ENCODE measurements at regions not wholly inside any gene's neighbourhood (a gene's known extent, or its start where the extent isn't known, plus 50 kb on each side); places are given as distances from the start of the nearest gene placed in this dataset.
"Not testable (repeated sequence)": the region's sequence is repeated elsewhere in the genome, so short reads cannot be mapped to it uniquely, and the experiment has no call there.

DNA sequence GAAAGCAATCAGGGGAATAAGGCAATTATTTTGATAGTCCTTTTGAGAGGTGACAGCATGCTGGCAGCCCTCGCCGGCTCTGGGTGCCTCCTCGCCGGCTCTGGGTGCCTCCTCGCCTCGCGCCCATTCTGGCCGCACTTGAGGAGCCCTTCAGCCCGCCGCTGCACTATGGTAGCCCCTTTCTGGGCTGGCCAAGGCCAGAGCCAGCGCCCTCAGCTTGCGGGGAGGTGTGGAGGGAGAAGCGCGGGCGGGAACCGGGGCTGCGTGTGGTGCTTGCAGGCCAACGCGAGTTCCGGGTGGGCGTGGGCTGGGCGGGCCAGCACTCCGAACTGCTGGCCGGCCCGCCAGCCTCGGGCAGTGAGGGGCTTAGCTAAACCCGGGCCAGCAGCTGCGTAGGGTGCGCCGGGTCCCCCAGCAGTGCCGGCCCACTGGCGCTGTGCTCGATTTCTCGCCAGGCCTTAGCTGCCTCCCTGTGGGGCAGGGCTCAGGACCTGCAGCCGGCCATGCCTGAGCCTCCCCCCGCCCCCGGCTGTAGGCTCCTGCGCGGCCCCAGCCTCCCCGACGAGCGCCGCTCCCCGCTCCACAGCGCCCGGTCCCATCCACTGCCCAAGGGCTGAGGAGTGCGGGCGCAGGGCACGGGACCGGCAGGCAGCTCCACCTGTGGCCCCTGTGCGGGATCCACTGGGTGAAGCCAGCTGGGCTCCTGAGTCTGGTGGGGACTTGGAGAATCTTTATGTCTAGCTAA is 193.5 kb downstream of the ADCYAP1 start:
- H3K36me3 Mint-ChIP-seq (ENCODE audit: low read depth); H3K27me3 Mint-ChIP-seq; H3K4me1 Mint-ChIP-seq (ENCODE audit: low read depth); H3K4me3 Mint-ChIP-seq; H3K27ac Mint-ChIP-seq: not testable (repeated sequence)
- peaks cover 13% of the 10 kb centered on the region for H3K9me3 Mint-ChIP-seq

GRCh38 chr18:1102848-1103247 is 198.2 kb downstream of the ADCYAP1 start:
- H3K27me3 Mint-ChIP-seq: no peaks in the 10 kb centered on the region
- no peak overlapping the region for H3K4me3 Mint-ChIP-seq
- H3K27ac Mint-ChIP-seq: no peak overlapping the region
- H3K36me3 Mint-ChIP-seq (ENCODE audit: low read depth): no peaks in the 10 kb centered on the region
- peaks cover 6% of the 10 kb centered on the region for H3K9me3 Mint-ChIP-seq
- no peaks in the 10 kb centered on the region for H3K4me1 Mint-ChIP-seq (ENCODE audit: low read depth)

GRCh38 chr18:1103537-1103936 is 198.9 kb downstream of the ADCYAP1 start:
- Mint-ChIP-seq H3K4me1 (ENCODE audit: low read depth) (no peaks in the 10 kb centered on the region), H3K4me3 (no peak overlapping the region), H3K9me3 (peaks cover 5% of the 10 kb centered on the region), H3K36me3 (ENCODE audit: low read depth) (no peaks in the 10 kb centered on the region), H3K27me3 (no peaks in the 10 kb centered on the region), H3K27ac (no peak overlapping the region)

DNA sequence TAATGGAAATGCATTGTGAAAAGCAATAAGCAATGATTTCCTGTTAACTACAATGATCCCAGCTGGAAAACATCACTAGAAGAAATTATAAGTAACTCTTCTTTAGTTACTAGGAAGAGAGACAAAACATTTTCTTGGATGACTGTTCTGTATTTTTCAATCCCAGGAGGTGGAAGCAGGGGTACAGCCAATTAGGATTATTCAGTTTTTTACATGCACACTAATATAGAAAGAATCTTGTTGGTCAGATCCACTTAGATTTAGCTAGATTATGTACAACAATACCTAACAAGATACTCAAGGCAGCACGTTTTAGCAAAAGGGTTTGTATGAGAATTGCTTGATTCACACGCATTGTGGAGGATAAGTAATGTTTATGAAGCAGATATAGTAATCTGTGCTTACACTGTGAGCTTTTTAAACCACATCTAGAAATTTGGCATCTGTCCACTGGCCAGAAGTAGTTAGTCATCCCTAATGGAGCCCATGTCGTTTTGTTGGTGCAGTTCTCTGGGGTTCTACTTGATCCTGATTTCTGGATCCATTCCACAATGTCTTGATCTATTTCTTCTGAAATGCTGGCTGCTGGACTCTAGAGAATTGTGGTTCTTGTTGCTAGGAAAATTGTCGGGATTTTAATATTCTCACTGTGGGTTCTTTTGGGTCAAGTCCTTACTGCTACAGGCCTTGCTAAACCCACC is 199.7 kb downstream of the ADCYAP1 start:
- Mint-ChIP-seq H3K9me3 (peaks cover 5% of the 10 kb centered on the region), H3K27me3 (no peaks in the 10 kb centered on the region), H3K4me1 (ENCODE audit: low read depth) (no peaks in the 10 kb centered on the region), H3K27ac (no peak overlapping the region), H3K4me3 (no peak overlapping the region), H3K36me3 (ENCODE audit: low read depth) (no peaks in the 10 kb centered on the region)

DNA sequence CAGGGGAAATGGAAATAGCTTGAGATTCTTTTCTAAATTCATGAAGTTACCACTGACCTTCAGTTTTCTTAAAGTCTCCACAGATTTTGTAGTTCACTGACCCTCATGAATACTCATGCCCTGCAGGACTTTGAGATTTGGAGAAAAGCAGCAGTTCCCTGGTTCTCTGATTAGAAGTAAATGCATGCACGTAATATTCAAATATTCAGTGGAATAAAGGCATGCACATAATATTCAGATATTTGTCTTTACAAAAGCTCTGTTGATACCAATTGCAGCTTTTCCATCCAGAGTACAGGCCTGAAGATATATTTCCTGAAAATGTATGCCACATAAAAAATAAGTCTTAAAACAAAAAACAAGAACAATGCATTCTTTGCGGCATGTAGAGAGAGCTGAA is 219.8 kb downstream of the ADCYAP1 start:
- Mint-ChIP-seq H3K4me1 (ENCODE audit: low read depth) (no peaks in the 10 kb centered on the region), H3K36me3 (ENCODE audit: low read depth) (no peaks in the 10 kb centered on the region), H3K27ac (no peak overlapping the region), H3K9me3 (no peaks in the 10 kb centered on the region), H3K27me3 (no peaks in the 10 kb centered on the region), H3K4me3 (no peak overlapping the region)

DNA sequence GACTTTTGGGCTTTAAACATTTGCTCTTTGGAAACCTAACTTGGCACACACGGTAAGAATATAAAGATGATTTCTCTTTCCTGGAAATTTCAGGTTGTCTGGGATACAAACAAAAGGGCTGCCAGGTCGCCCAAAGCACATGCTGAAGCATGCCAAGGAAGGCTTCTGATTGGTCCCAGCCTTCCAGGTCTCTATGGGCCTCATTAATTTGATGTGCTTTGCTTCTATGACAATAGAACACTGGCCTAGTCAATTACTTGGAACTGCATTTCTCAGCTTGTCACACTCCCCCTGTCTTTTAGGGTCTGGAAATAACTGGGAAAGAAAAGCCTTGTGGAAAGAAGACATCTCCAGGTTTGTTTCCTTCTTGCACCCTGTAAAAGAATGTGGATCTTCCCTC is 228.9 kb downstream of the ADCYAP1 start:
- Mint-ChIP-seq H3K27ac (no peak overlapping the region), H3K4me1 (ENCODE audit: low read depth) (no peaks in the 10 kb centered on the region), H3K36me3 (ENCODE audit: low read depth) (no peaks in the 10 kb centered on the region), H3K27me3 (no peaks in the 10 kb centered on the region), H3K9me3 (no peaks in the 10 kb centered on the region), H3K4me3 (no peak overlapping the region)

DNA sequence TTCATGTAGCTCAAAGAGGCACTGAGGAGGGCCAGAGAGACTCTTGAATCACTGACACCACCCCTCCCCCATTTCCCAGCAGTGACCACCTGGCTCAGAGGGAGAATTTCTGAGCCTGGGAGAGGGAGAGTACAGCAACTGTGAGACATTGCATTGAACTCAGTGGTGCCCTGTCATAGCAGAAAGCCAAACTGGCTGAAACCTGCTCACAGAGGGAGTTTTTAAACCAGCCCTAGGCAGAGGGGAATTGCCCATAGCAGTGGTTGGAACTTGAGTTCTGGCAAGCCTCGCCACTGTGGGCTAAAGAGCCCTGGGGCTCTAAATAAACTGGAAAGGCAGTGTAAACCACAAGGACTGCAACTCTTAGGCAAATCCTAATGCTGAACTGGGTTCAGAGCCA is 243.1 kb downstream of the ADCYAP1 start:
- H3K9me3 Mint-ChIP-seq: peaks cover 15% of the 10 kb centered on the region
- no peaks in the 10 kb centered on the region for H3K4me1 Mint-ChIP-seq (ENCODE audit: low read depth)
- H3K36me3 Mint-ChIP-seq (ENCODE audit: low read depth): no peaks in the 10 kb centered on the region
- H3K4me3 Mint-ChIP-seq: no peak overlapping the region
- H3K27me3 Mint-ChIP-seq: no peaks in the 10 kb centered on the region
- H3K27ac Mint-ChIP-seq: no peak overlapping the region

GRCh38 chr18:1149709-1150108 is 245.0 kb downstream of the ADCYAP1 start:
- Mint-ChIP-seq H3K9me3 (peaks cover 10% of the 10 kb centered on the region), H3K4me1 (ENCODE audit: low read depth) (no peaks in the 10 kb centered on the region), H3K4me3 (no peak overlapping the region), H3K27ac (no peak overlapping the region), H3K27me3 (no peaks in the 10 kb centered on the region), H3K36me3 (ENCODE audit: low read depth) (no peaks in the 10 kb centered on the region)

DNA sequence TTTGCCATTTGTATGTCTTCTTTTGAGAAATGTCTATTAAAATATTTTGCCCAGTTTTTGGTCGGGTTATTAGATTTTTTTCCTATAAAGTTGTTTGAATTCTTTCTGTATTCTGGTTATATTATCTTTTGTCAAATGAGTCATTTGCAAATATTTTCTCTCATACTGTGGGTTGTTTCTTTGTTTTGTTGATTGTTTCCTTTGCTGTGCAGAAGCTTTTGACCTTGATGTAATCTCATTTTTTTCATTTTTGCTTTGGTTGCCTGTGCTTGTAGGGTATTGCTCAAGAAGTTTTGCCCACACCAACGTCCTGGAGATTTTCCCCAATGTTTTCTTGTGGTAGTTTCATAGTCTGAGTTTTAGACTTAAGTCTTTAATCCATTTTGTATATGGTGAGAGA is 245.7 kb downstream of the ADCYAP1 start:
- Mint-ChIP-seq H3K4me1 (ENCODE audit: low read depth) (no peaks in the 10 kb centered on the region), H3K36me3 (ENCODE audit: low read depth) (no peaks in the 10 kb centered on the region), H3K27ac (peak overlapping the region; percentile 19), H3K27me3 (no peaks in the 10 kb centered on the region), H3K4me3 (no peak overlapping the region), H3K9me3 (peaks cover 10% of the 10 kb centered on the region)

- H3K4me3 Mint-ChIP-seq; H3K9me3 Mint-ChIP-seq; H3K36me3 Mint-ChIP-seq (ENCODE audit: low read depth); H3K27me3 Mint-ChIP-seq; H3K27ac Mint-ChIP-seq; H3K4me1 Mint-ChIP-seq (ENCODE audit: low read depth): not testable (repeated sequence)
These were observed 248.3 kb downstream of the ADCYAP1 start for GRCh38 chr18:1152958-1153357.

DNA sequence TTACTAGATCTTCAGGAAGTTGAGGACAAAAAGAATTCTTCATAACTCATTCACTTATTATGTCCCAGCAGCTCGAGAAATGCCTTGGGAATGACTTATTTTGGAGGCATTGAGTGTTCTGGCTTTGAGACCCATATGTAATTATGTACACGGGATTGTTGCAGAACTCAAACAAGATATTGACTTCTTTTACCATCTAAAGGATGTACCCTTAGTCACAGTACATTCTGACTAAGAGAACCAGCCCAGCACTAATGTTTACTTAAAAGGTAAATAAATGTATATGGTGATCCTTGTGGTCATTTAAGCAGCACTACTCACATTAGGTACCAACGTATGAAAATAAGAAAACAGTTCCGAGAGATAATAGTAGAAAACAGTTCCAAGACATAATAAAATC is 268.9 kb downstream of the ADCYAP1 start:
- Mint-ChIP-seq H3K9me3 (peaks cover 5% of the 10 kb centered on the region), H3K27me3 (no peaks in the 10 kb centered on the region), H3K4me3 (no peak overlapping the region), H3K27ac (no peak overlapping the region), H3K36me3 (ENCODE audit: low read depth) (no peaks in the 10 kb centered on the region), H3K4me1 (ENCODE audit: low read depth) (no peaks in the 10 kb centered on the region)

GRCh38 chr18:1177232-1177631 is 272.6 kb downstream of the ADCYAP1 start:
- Mint-ChIP-seq H3K27me3 (no peaks in the 10 kb centered on the region), H3K4me1 (ENCODE audit: low read depth) (no peaks in the 10 kb centered on the region), H3K4me3 (no peak overlapping the region)

GRCh38 chr18:1191341-1191740 is 286.7 kb downstream of the ADCYAP1 start:
- peaks cover 8% of the 10 kb centered on the region for H3K9me3 Mint-ChIP-seq
- H3K27me3 Mint-ChIP-seq: no peaks in the 10 kb centered on the region
- no peak overlapping the region for H3K27ac Mint-ChIP-seq
- no peak overlapping the region for H3K4me3 Mint-ChIP-seq
- H3K4me1 Mint-ChIP-seq (ENCODE audit: low read depth): no peaks in the 10 kb centered on the region
- H3K36me3 Mint-ChIP-seq (ENCODE audit: low read depth): no peaks in the 10 kb centered on the region

More at GRCh38 chr18:1177232-1177631, 272.6 kb downstream of the ADCYAP1 start:
- Mint-ChIP-seq H3K36me3 (ENCODE audit: low read depth) (no peaks in the 10 kb centered on the region), H3K9me3 (peaks cover 27% of the 10 kb centered on the region), H3K27ac (no peak overlapping the region)

GRCh38 chr18:1213126-1213525 is 308.5 kb downstream of the ADCYAP1 start:
- peaks cover 31% of the 10 kb centered on the region for H3K9me3 Mint-ChIP-seq
- no peak overlapping the region for H3K4me3 Mint-ChIP-seq
- H3K36me3 Mint-ChIP-seq (ENCODE audit: low read depth): no peaks in the 10 kb centered on the region
- H3K27me3 Mint-ChIP-seq: no peaks in the 10 kb centered on the region
- no peaks in the 10 kb centered on the region for H3K4me1 Mint-ChIP-seq (ENCODE audit: low read depth)
- no peak overlapping the region for H3K27ac Mint-ChIP-seq

DNA sequence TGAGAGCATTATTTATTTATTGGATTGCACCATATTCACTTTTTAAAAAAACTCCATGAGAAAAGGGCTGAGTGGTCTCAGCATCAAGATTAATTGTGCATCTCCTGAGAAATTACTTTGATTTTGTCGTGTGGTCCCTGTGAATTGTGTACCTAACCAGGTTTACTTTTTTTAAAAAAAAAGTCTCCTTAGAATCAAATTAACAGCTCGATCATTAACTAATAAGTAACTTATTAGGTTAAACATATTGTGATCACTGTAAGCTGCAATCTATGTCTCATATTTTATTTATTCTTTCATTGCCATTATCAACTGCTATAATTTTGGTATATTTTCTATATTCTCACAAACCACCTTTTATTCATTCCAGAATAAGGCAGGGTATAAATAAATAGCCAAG is 318.2 kb downstream of the ADCYAP1 start:
- H3K4me3 Mint-ChIP-seq: no peak overlapping the region
- no peak overlapping the region for H3K27ac Mint-ChIP-seq
- no peaks in the 10 kb centered on the region for H3K36me3 Mint-ChIP-seq (ENCODE audit: low read depth)
- no peaks in the 10 kb centered on the region for H3K4me1 Mint-ChIP-seq (ENCODE audit: low read depth)
- H3K27me3 Mint-ChIP-seq: no peaks in the 10 kb centered on the region
- H3K9me3 Mint-ChIP-seq: no peaks in the 10 kb centered on the region

GRCh38 chr18:1227025-1227424 is 322.4 kb downstream of the ADCYAP1 start:
- no peak overlapping the region for H3K27ac Mint-ChIP-seq
- no peaks in the 10 kb centered on the region for H3K27me3 Mint-ChIP-seq
- no peaks in the 10 kb centered on the region for H3K36me3 Mint-ChIP-seq (ENCODE audit: low read depth)
- peaks cover 7% of the 10 kb centered on the region for H3K9me3 Mint-ChIP-seq
- no peaks in the 10 kb centered on the region for H3K4me1 Mint-ChIP-seq (ENCODE audit: low read depth)
- no peak overlapping the region for H3K4me3 Mint-ChIP-seq
